ENCODE measurements at regions not wholly inside any gene's neighbourhood (a gene's known extent, or its start where the extent isn't known, plus 50 kb on each side); places are given as distances from the start of the nearest gene placed in this dataset.

GRCh38 chr4:45353161-45353560 is 626.8 kb upstream of the GNPDA2 start:
- DNase-seq = no peak
- H3K27ac ChIP-seq = no peak overlapping the region
- H3K36me3 ChIP-seq = no peaks in the 10 kb centered on the region
- no peaks in the 10 kb centered on the region for H3K27me3 ChIP-seq
- no peak overlapping the region for H3K4me3 ChIP-seq
- TF ChIP-seq EP300 (IDR thresholded peaks at IDR 0.05) = no peak
- TF ChIP-seq CTCF (IDR thresholded peaks at IDR 0.05) = no peak
- no peak for TF ChIP-seq POLR2A (IDR thresholded peaks at IDR 0.05)
- no peaks in the 10 kb centered on the region for H3K9me3 ChIP-seq
- intact Hi-C loops (cut with DNase I) = no loop called here
- no peaks in the 10 kb centered on the region for H3K4me1 ChIP-seq (ENCODE audit: insufficient read depth)

GRCh38 chr4:45350438-45350837 is 624.1 kb upstream of the GNPDA2 start:
- Histone ChIP-seq H3K27me3 (no peaks in the 10 kb centered on the region), H3K27ac (no peak overlapping the region), H3K4me3 (peak overlapping the region; percentile 20), H3K4me1 (ENCODE audit: insufficient read depth) (no peaks in the 10 kb centered on the region), H3K9me3 (no peaks in the 10 kb centered on the region), H3K36me3 (no peaks in the 10 kb centered on the region)
- DNase-seq = no peak
- 4 to 8% (median 7%) methylated on average over 1 of the region's 1 CpG for WGBS, 3 donors
- intact Hi-C loops (cut with DNase I) = no loop called here
- TF ChIP-seq EP300 (IDR thresholded peaks at IDR 0.05) = no peak
- no peak for TF ChIP-seq POLR2A (IDR thresholded peaks at IDR 0.05)
- no peak for TF ChIP-seq CTCF (IDR thresholded peaks at IDR 0.05)

GRCh38 chr4:45349859-45350258 is 623.5 kb upstream of the GNPDA2 start:
- intact Hi-C loops (cut with DNase I) = no loop called here
- Histone ChIP-seq H3K9me3 (no peaks in the 10 kb centered on the region), H3K4me3 (no peak overlapping the region), H3K27me3 (no peaks in the 10 kb centered on the region), H3K36me3 (no peaks in the 10 kb centered on the region), H3K27ac (no peak overlapping the region), H3K4me1 (ENCODE audit: insufficient read depth) (no peaks in the 10 kb centered on the region)
- 41 to 56% (median 52%) methylated on average over 1 of the region's 1 CpG for WGBS, 3 donors
- TF ChIP-seq CTCF (IDR thresholded peaks at IDR 0.05) (no peak), EP300 (IDR thresholded peaks at IDR 0.05) (no peak), POLR2A (IDR thresholded peaks at IDR 0.05) (no peak)
- DNase-seq = no peak

- Histone ChIP-seq H3K36me3 (no peaks in the 10 kb centered on the region), H3K4me3 (no peak overlapping the region), H3K9me3 (no peaks in the 10 kb centered on the region), H3K4me1 (ENCODE audit: insufficient read depth) (no peaks in the 10 kb centered on the region), H3K27me3 (no peaks in the 10 kb centered on the region), H3K27ac (no peak overlapping the region)
- 67 to 74% (median 72%) methylated on average over 4 of the region's 4 CpGs for WGBS, 3 donors
- no peak for DNase-seq
- TF ChIP-seq CTCF (IDR thresholded peaks at IDR 0.05) = no peak
- no peak for TF ChIP-seq POLR2A (IDR thresholded peaks at IDR 0.05)
- TF ChIP-seq EP300 (IDR thresholded peaks at IDR 0.05) = no peak
- intact Hi-C loops (cut with DNase I) = no loop called here
These were observed 620.6 kb upstream of the GNPDA2 start for GRCh38 chr4:45346816-45347435.
